H9 (cell line): ENCODE measurements at regions not wholly inside any gene's neighbourhood (a gene's known extent, or its start where the extent isn't known, plus 50 kb on each side); places are given as distances from the start of the nearest gene placed in this dataset.

Experiments
- DNase-seq: peaks from one replicate; pipeline ENCODE4 v3.0.0-alpha.2; 2017
- H2AFZ ChIP-seq: one replicate; pipeline ENCODE4 v1.6.1; 2013; ENCODE audit warnings: mild to moderate bottlenecking, low read length, control low read depth, moderate library complexity
- H2AK5ac ChIP-seq: 2 replicates; pipeline ENCODE4 v1.6.1; 2013; ENCODE audit warnings: low read length, control low read depth, mixed read lengths; ENCODE audit not compliant: insufficient read length
- H2BK120ac ChIP-seq: one replicate; pipeline ENCODE4 v1.6.1; 2013; ENCODE audit warnings: low read depth, mild to moderate bottlenecking, low read length, control low read depth, inconsistent platforms; ENCODE audit not compliant: poor library complexity, severe bottlenecking
- H2BK12ac ChIP-seq: 2 replicates; pipeline ENCODE4 v1.6.1; 2013; ENCODE audit warnings: low read length, control low read depth, mixed read lengths, low read depth; ENCODE audit not compliant: insufficient read length
- H2BK15ac ChIP-seq: 2 replicates; pipeline ENCODE4 v1.6.1; 2013; ENCODE audit warnings: low read depth, low read length, control low read depth
- H2BK20ac ChIP-seq: one replicate; pipeline ENCODE4 v1.6.1; 2013; ENCODE audit warnings: low read depth, mild to moderate bottlenecking, low read length, control low read depth, inconsistent platforms; ENCODE audit not compliant: poor library complexity, severe bottlenecking
- H2BK5ac ChIP-seq: 2 replicates; pipeline ENCODE4 v1.6.1; 2013; ENCODE audit warnings: low read length, control low read depth, mixed read lengths; ENCODE audit not compliant: insufficient read length
- H3K14ac ChIP-seq: 2 replicates; pipeline ENCODE4 v1.6.1; 2013; ENCODE audit warnings: low read length, control low read depth; ENCODE audit not compliant: insufficient read depth
- H3K18ac ChIP-seq: 2 replicates; pipeline ENCODE4 v1.6.1; 2013; ENCODE audit warnings: low read depth, mild to moderate bottlenecking, mixed read lengths, low read length, control low read depth; ENCODE audit not compliant: insufficient read length
- H3K23ac ChIP-seq: 2 replicates; pipeline ENCODE4 v1.6.1; 2013; ENCODE audit warnings: low read length, control low read depth, mixed read lengths, low read depth; ENCODE audit not compliant: insufficient read length
- H3K23me2 ChIP-seq: 2 replicates; pipeline ENCODE4 v1.6.1; 2013; ENCODE audit warnings: low read depth, mild to moderate bottlenecking, mixed read lengths, low read length, control low read depth; ENCODE audit not compliant: insufficient read length, poor library complexity, severe bottlenecking
- H3K27ac ChIP-seq: 2 replicates; pipeline ENCODE4 v1.5.1; 2013; ENCODE audit warnings: low read length, control low read depth, mixed read lengths, low read depth; ENCODE audit not compliant: insufficient read length
- H3K27me3 ChIP-seq: 2 replicates; pipeline ENCODE4 v1.6.1; 2013; ENCODE audit warnings: low read length, control low read depth, inconsistent platforms; ENCODE audit not compliant: insufficient read depth
- H3K4ac ChIP-seq: 2 replicates; pipeline ENCODE4 v1.6.1; 2013; ENCODE audit warnings: low read depth, mild to moderate bottlenecking, control low read depth, inconsistent platforms, low read length, moderate library complexity
- H3K4me1 ChIP-seq: 2 replicates; pipeline ENCODE4 v1.6.1; 2013; ENCODE audit warnings: low read length, control low read depth, inconsistent platforms; ENCODE audit not compliant: insufficient read depth
- H3K4me2 ChIP-seq: 2 replicates; pipeline ENCODE4 v1.6.1; 2013; ENCODE audit warnings: low read length, control low read depth, mixed read lengths; ENCODE audit not compliant: insufficient read length, insufficient read depth
- H3K56ac ChIP-seq: 2 replicates; pipeline ENCODE4 v1.6.1; 2013; ENCODE audit warnings: low read depth, mild to moderate bottlenecking, mixed read lengths, low read length, control low read depth; ENCODE audit not compliant: insufficient read length
- H3K79me1 ChIP-seq: 2 replicates; pipeline ENCODE4 v1.6.1; 2013; ENCODE audit warnings: low read depth, mild to moderate bottlenecking, moderate library complexity, low read length, control low read depth, inconsistent platforms; ENCODE audit not compliant: insufficient read depth, poor library complexity, severe bottlenecking
- H3K79me2 ChIP-seq: 2 replicates; pipeline ENCODE4 v1.6.1; 2013; ENCODE audit warnings: low read length, control low read depth, inconsistent platforms; ENCODE audit not compliant: insufficient read depth
- H3K9ac ChIP-seq: 2 replicates; pipeline ENCODE4 v1.6.1; 2013; ENCODE audit warnings: low read length, control low read depth, mixed read lengths; ENCODE audit not compliant: insufficient read length; ENCODE audit errors: extremely low read depth
- H3K9me3 ChIP-seq: one replicate; pipeline ENCODE4 v1.6.1; 2013; ENCODE audit warnings: low read depth, low read length, inconsistent platforms; ENCODE audit not compliant: control insufficient read depth
- H3T11ph ChIP-seq: one replicate; pipeline ENCODE4 v1.6.1; 2013; ENCODE audit warnings: mild to moderate bottlenecking, low read length, control low read depth, inconsistent platforms
- H4K20me1 ChIP-seq: one replicate; pipeline ENCODE4 v1.6.1; 2013; ENCODE audit not compliant: control insufficient read depth, insufficient read length, insufficient read depth
- H4K5ac ChIP-seq: 2 replicates; pipeline ENCODE4 v1.6.1; 2013; ENCODE audit warnings: low read depth, mild to moderate bottlenecking, mixed read lengths, low read length, control low read depth; ENCODE audit not compliant: insufficient read length
- H4K8ac ChIP-seq: replicated peaks from 2 replicates; pipeline ENCODE4 v1.6.1; 2013; ENCODE audit warnings: low read length, control low read depth, mixed read lengths, low read depth; ENCODE audit not compliant: insufficient read length
- H4K91ac ChIP-seq: 2 replicates; pipeline ENCODE4 v1.6.1; 2013; ENCODE audit warnings: low read depth, mild to moderate bottlenecking, moderate library complexity, mixed read lengths, low read length, control low read depth; ENCODE audit not compliant: insufficient read length
- H3K27ac Mint-ChIP-seq, 3 experiments: 2 replicates in 2 of 3; 3 replicates in 1 of 3; pipeline ENCODE4 v1.8.0; 2020 to 2021; ENCODE audit warnings: mixed read lengths in 3 of 3, mild to moderate bottlenecking in 1 of 3, moderate library complexity in 1 of 3
- H3K27me3 Mint-ChIP-seq: 2 replicates; pipeline ENCODE4 v1.8.0; 2021; ENCODE audit warnings: low read depth, mild to moderate bottlenecking, moderate library complexity, mixed read lengths
- H3K36me3 Mint-ChIP-seq, 3 experiments: 2 replicates in 2 of 3; 3 replicates in 1 of 3; pipeline ENCODE4 v1.8.0; 2020 to 2021; ENCODE audit warnings: low read depth in 3 of 3, mixed read lengths in 3 of 3; ENCODE audit not compliant: insufficient read depth in 1 of 3
- H3K4me1 Mint-ChIP-seq, 2 experiments: 2 replicates each; pipeline ENCODE4 v1.8.0; 2020; ENCODE audit warnings: mixed read lengths in 2 of 2
- H3K4me3 Mint-ChIP-seq, 2 experiments: 2 replicates in 1 of 2; 3 replicates in 1 of 2; pipeline ENCODE4 v1.8.0; 2020 to 2021; ENCODE audit warnings: mild to moderate bottlenecking in 2 of 2, mixed read lengths in 2 of 2, moderate library complexity in 1 of 2
- H3K9me3 Mint-ChIP-seq, 2 experiments: 2 replicates in 1 of 2; 3 replicates in 1 of 2; pipeline ENCODE4 v1.8.0; 2020; ENCODE audit warnings: mild to moderate bottlenecking in 2 of 2, mixed read lengths in 2 of 2, moderate library complexity in 1 of 2
- CTCF ChIP-seq: fragments of 200-600 bp; sonication (generic); conservative IDR thresholded peaks from 3 replicates; pipeline ENCODE4 v1.8.0; 2021; ENCODE audit warnings: antibody characterized with exemption, mild to moderate bottlenecking
- WGBS: extraction: QIAGEN DNeasy Blood & Tissue Kit; methylation state at CpG from one replicate; pipeline ENCODE4 v1.1.7; 2013; ENCODE audit warnings: missing lambda C conversion rate, low lambda C conversion rate, mixed read lengths; ENCODE audit not compliant: insufficient read length; ENCODE audit errors: extremely low coverage; 5-methylcytosine and 5-hydroxymethylcytosine counted together

GRCh38 chr7:148524479-148525224, 65.9 kb upstream of the C7orf33 start:
- WGBS = no CpG with 5 or more reads among the region's 7 CpGs

More at GRCh38 chr7:148524479-148525224, 65.9 kb upstream of the C7orf33 start:
- no peak overlapping the region for H3K18ac ChIP-seq
- Mint-ChIP-seq H3K27ac (no peak overlapping the region), H3K9me3 (peaks cover 0 to 5% of the 10 kb centered on the region in 2 experiments; a peak in 1 of 5 replicates), H3K27me3 (no peaks in the 10 kb centered on the region; the same call in 1 of the 2 replicates), H3K36me3 (peaks cover 0 to 2% (median 2%) of the 10 kb centered on the region in 3 experiments; a peak in 2 of 7 replicates), H3K4me3 (no peak overlapping the region), H3K4me1 (peaks cover 23 to 32% of the 10 kb centered on the region in 2 experiments)
- no peak overlapping the region for H4K8ac ChIP-seq
- H2AFZ ChIP-seq = no peak overlapping the region
- H4K20me1 ChIP-seq = no peaks in the 10 kb centered on the region
- H2BK20ac ChIP-seq = no peak overlapping the region
- H3K56ac ChIP-seq = no peak overlapping the region
- no peaks in the 10 kb centered on the region for H3K23me2 ChIP-seq
- no peak for DNase-seq
- H4K91ac ChIP-seq = no peak overlapping the region
- no peak overlapping the region for H2BK12ac ChIP-seq
- H3T11ph ChIP-seq = no peak overlapping the region
- no peak overlapping the region for H2BK15ac ChIP-seq
- no peak overlapping the region for H3K4me2 ChIP-seq
- H2BK5ac ChIP-seq = no peak overlapping the region
- H3K27ac ChIP-seq = no peak overlapping the region
- no peak overlapping the region for H4K5ac ChIP-seq
- H3K4me1 ChIP-seq = no peaks in the 10 kb centered on the region; the same call in 1 of the 2 replicates
- H2AK5ac ChIP-seq = no peak overlapping the region
- H3K23ac ChIP-seq = no peak overlapping the region
- H3K14ac ChIP-seq = no peak overlapping the region
- no peaks in the 10 kb centered on the region for H3K79me2 ChIP-seq
- H3K79me1 ChIP-seq = no peaks in the 10 kb centered on the region
- TF ChIP-seq CTCF = no peak
- no peaks in the 10 kb centered on the region for H3K27me3 ChIP-seq
- no peaks in the 10 kb centered on the region for H3K9me3 ChIP-seq
- H2BK120ac ChIP-seq = no peak overlapping the region
- H3K4ac ChIP-seq = no peak overlapping the region
- H3K9ac ChIP-seq = no peak overlapping the region
